Thyroid gland (tissue), 4 donors: ENCODE measurements at regions not wholly inside any gene's neighbourhood (a gene's known extent, or its start where the extent isn't known, plus 50 kb on each side); places are given as distances from the start of the nearest gene placed in this dataset.

Source experiments
- CTCF ChIP-seq, 6 experiments: fragments of 200-600 bp in 3 of 6; fragments of 450-650 bp in 3 of 6; sonication (generic) in 3 of 6; IDR thresholded peaks; one replicate each; pipeline ENCODE4 v1.5.1; 2016 to 2019; ENCODE audit warnings: antibody characterized with exemption in 6 of 6, mild to moderate bottlenecking in 2 of 6, inconsistent platforms in 1 of 6, moderate library complexity in 1 of 6
- POLR2A ChIP-seq, 2 donors: fragments of 450-650 bp; IDR thresholded peaks; one replicate each; pipeline ENCODE4 v1.6.1; 2017; ENCODE audit warnings: antibody characterized with exemption in 2 of 2, mild to moderate bottlenecking in 2 of 2, moderate library complexity in 1 of 2

- no peak for TF ChIP-seq CTCF (IDR thresholded peaks at IDR 0.05)
- no peak for TF ChIP-seq POLR2A (IDR thresholded peaks at IDR 0.05)
These were observed 68.1 kb upstream of the TOMM7 start for GRCh38 chr7:22890773-22891172.
